HFF-Myc (cell line): ENCODE measurements at regions not wholly inside any gene's neighbourhood (a gene's known extent, or its start where the extent isn't known, plus 50 kb on each side); places are given as distances from the start of the nearest gene placed in this dataset.

ENCODE experiments used
- DNase-seq: peaks from one replicate; pipeline ENCODE4 v3.0.0-alpha.2; 2011; ENCODE audit warnings: low read depth; ENCODE audit errors: extremely low read depth
- H3K4me3 ChIP-seq: replicated peaks from 2 replicates; pipeline ENCODE4 v1.5.1; 2011; ENCODE audit warnings: low read depth, mild to moderate bottlenecking, control low read depth, low read length
- CTCF ChIP-seq: IDR thresholded peaks from 2 replicates; pipeline ENCODE4 v1.5.1; 2012; ENCODE audit warnings: mild to moderate bottlenecking, low read depth, low read length, control low read depth; ENCODE audit errors: missing control alignments

- no peak for TF ChIP-seq CTCF
- DNase-seq = no peak
- H3K4me3 ChIP-seq = no peak overlapping the region
These were observed 393.5 kb downstream of the RAD51AP2 start for GRCh38 chr2:17124575-17125318.

GRCh38 chr2:17122887-17123501 is 395.2 kb downstream of the RAD51AP2 start:
- H3K4me3 ChIP-seq = no peak overlapping the region
- no peak for DNase-seq
- TF ChIP-seq CTCF = no peak

- DNase-seq = no peak
- no peak overlapping the region for H3K4me3 ChIP-seq
- no peak for TF ChIP-seq CTCF
These were observed 402.8 kb downstream of the RAD51AP2 start for GRCh38 chr2:17115466-17115865.

GRCh38 chr2:17115042-17115441 is 403.2 kb downstream of the RAD51AP2 start:
- no peak overlapping the region for H3K4me3 ChIP-seq
- TF ChIP-seq CTCF = no peak
- DNase-seq = no peak

- TF ChIP-seq CTCF = no peak
- no peak overlapping the region for H3K4me3 ChIP-seq
- no peak for DNase-seq
These were observed 410.4 kb downstream of the RAD51AP2 start for GRCh38 chr2:17107871-17108270.

- DNase-seq = no peak
- H3K4me3 ChIP-seq = no peak overlapping the region
- TF ChIP-seq CTCF = no peak
These were observed 411.1 kb downstream of the RAD51AP2 start for GRCh38 chr2:17107151-17107550.

- TF ChIP-seq CTCF = no peak
- no peak overlapping the region for H3K4me3 ChIP-seq
- no peak for DNase-seq
These were observed 411.8 kb downstream of the RAD51AP2 start for GRCh38 chr2:17106418-17106817.
